ENCODE measurements at regions not wholly inside any gene's neighbourhood (a gene's known extent, or its start where the extent isn't known, plus 50 kb on each side); places are given as distances from the start of the nearest gene placed in this dataset.
"Not testable (repeated sequence)": the region's sequence is repeated elsewhere in the genome, so short reads cannot be mapped to it uniquely, and the experiment has no call there.

GRCh38 chr3:150273396-150273795, 134.7 kb upstream of the TSC22D2 start:
- no peak for DNase-seq (ENCODE audit: low read depth)
- no peak overlapping the region for H3K4me3 ChIP-seq (ENCODE audit: low read depth, low read length)

- H3K4me3 ChIP-seq (ENCODE audit: low read depth, low read length), result no peak overlapping the region
- no peak for DNase-seq (ENCODE audit: low read depth)
Measured at GRCh38 chr3:150271591-150271960, 136.5 kb upstream of the TSC22D2 start.

DNA sequence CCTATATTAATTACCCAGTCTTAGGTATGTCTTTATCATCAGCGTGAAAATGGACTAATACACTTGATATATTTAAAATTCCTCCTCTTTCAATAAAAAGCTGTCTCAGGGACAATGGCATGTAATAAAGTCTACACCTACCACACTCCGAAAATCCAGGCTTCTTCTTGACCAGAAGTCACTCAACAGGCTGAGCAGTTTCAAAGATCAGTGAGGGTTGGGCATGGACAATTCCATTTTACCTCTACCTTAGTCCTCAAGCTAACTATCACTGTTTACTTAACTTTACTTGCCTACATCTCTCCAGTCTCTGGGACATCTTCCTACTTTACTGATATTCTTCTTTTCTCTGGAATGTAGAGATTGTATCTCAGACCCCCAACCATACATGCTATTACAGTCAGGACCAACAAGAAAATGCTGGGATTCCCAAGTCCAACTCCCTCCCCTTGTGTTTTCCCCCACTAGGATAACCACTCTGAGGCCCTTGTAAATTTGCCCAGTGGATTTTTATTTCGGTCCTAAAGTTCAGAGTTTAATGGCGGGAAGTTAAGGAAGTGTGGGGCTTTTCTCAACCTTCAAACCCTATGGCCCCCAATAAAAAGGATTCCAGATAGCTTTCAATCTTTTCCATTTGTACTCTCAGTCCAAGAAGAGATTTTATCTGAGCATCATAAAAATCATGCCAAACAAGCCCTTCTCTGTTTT, 137.1 kb upstream of the TSC22D2 start:
- no peak for DNase-seq (ENCODE audit: low read depth)
- H3K4me3 ChIP-seq (ENCODE audit: low read depth, low read length), result no peak overlapping the region

DNA sequence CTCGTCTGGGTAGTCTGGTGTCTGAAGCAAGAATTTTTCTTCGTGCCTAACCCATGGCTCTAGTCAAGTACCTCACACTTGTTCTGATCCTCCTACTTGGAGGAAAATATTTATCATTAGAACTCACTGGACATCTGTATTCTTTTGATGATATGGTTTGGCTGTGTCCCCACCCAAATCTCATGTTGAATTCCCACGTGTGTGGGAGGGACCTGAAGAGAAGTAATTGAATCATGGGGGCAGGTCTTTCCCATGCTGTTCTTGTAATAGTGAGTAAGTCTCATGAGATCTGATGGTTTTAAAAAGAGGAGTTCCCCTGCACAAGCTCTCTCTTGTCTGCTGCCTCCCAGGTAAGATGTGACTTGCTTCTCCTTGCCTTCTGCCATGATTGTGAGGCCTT, 137.7 kb upstream of the TSC22D2 start:
- not testable (repeated sequence) for H3K4me3 ChIP-seq (ENCODE audit: low read depth, low read length); DNase-seq (ENCODE audit: low read depth)

GRCh38 chr3:150269526-150269925, 138.6 kb upstream of the TSC22D2 start:
- no peak overlapping the region for H3K4me3 ChIP-seq (ENCODE audit: low read depth, low read length)
- no peak for DNase-seq (ENCODE audit: low read depth)

- no peak for DNase-seq (ENCODE audit: low read depth)
Measured at GRCh38 chr3:150268426-150269391, 139.4 kb upstream of the TSC22D2 start.

GRCh38 chr3:150267288-150267687, 140.8 kb upstream of the TSC22D2 start:
- no peak for DNase-seq (ENCODE audit: low read depth)
- no peak overlapping the region for H3K4me3 ChIP-seq (ENCODE audit: low read depth, low read length)

More at GRCh38 chr3:150268426-150269391, 139.4 kb upstream of the TSC22D2 start:
- no peak overlapping the region for H3K4me3 ChIP-seq (ENCODE audit: low read depth, low read length)

GRCh38 chr3:150265305-150265704, 142.8 kb upstream of the TSC22D2 start:
- no peak overlapping the region for H3K4me3 ChIP-seq (ENCODE audit: low read depth, low read length)
- DNase-seq (ENCODE audit: low read depth), result no peak

DNA sequence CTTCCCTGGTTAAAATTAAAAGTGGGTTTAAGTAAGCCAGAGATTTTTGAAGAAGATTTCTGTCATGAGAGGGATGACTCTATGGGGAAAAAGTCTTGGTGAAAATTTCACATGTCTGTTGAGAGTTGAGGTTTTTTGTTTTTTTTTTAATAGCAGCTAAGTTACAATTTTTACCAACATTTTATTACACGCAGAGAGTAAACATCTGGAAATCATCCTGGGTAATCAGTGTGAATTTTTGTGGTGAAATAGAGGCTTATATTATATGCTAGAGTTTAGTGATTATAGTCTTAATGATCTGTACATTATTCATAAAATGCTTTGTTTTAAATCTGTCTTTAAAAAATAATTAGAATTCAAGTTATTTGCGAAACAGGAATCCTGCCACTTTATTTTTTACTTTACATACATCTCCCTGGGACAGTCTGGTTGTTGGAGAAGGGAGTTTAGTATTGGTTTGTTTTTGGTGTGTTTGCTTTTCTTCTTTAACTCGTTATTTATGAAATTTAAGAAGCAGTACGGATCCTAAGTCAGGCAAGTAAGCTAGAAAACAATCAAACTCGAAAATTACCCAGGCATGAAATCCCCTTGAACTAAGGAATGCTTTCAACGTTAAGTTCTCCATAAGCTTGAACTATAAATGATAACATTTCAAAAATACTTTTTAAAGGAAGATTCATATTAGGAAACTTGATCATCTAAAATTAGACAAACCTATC, 143.4 kb upstream of the TSC22D2 start:
- no peak overlapping the region for H3K4me3 ChIP-seq (ENCODE audit: low read depth, low read length)

GRCh38 chr3:150261958-150262357, 146.1 kb upstream of the TSC22D2 start:
- no peak for DNase-seq (ENCODE audit: low read depth)
- H3K4me3 ChIP-seq (ENCODE audit: low read depth, low read length), result no peak overlapping the region

More for the DNA sequence above, 143.4 kb upstream of the TSC22D2 start:
- DNase-seq (ENCODE audit: low read depth), result no peak

GRCh38 chr3:150261418-150261817, 146.7 kb upstream of the TSC22D2 start:
- H3K4me3 ChIP-seq (ENCODE audit: low read depth, low read length), result no peak overlapping the region
- DNase-seq (ENCODE audit: low read depth), result no peak

- no peak overlapping the region for H3K4me3 ChIP-seq (ENCODE audit: low read depth, low read length)
Measured at GRCh38 chr3:150260398-150260710, 147.7 kb upstream of the TSC22D2 start.

DNA sequence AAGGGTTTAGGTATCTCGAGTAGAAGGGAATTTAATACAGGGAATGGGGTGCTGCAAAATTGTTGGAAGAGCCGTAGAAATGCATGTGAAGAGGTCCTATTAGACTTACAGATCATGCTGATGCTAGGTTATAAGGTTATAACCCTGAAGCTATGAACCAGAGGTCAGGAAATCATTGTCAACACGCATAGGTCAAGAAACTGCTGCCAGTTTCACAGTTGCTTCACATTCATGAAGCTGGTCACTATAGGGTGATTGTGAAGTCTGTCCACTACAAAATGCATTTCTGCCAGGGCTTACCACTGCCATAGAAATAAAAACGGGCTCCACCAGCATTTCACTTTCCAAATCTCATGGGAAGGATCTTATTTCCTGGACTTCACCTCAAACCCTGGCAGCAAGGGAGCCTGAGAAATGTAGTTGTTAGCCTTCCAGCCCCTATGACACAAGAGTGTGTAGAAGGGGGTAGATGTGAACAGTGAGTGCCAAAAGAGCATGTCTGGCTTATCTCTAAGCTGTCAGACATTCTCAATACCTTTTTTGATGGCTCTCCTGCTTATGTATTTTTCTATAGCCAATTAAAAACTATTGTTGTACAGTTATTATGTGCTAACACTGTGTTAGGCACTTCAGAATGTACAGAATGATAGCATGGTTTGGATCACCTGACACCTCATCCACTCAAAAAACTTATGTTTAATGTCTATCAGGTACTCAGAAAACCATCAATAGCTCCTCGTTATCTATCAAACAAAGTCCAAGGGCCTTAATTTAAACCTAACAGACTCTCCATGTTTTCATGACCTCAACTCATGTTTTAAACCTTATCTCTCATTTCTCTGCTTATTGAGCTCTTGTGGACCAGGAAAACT, 148.3 kb upstream of the TSC22D2 start:
- H3K4me3 ChIP-seq (ENCODE audit: low read depth, low read length), result no peak overlapping the region
- DNase-seq (ENCODE audit: low read depth), result no peak

More at GRCh38 chr3:150260398-150260710, 147.7 kb upstream of the TSC22D2 start:
- DNase-seq (ENCODE audit: low read depth), result no peak

- H3K4me3 ChIP-seq (ENCODE audit: low read depth, low read length), result no peak overlapping the region
- DNase-seq (ENCODE audit: low read depth), result no peak
Measured at GRCh38 chr3:150256782-150257181, 151.3 kb upstream of the TSC22D2 start.

- H3K4me3 ChIP-seq (ENCODE audit: low read depth, low read length), result no peak overlapping the region
- DNase-seq (ENCODE audit: low read depth), result no peak
Measured at GRCh38 chr3:150256318-150256717, 151.8 kb upstream of the TSC22D2 start.

DNA sequence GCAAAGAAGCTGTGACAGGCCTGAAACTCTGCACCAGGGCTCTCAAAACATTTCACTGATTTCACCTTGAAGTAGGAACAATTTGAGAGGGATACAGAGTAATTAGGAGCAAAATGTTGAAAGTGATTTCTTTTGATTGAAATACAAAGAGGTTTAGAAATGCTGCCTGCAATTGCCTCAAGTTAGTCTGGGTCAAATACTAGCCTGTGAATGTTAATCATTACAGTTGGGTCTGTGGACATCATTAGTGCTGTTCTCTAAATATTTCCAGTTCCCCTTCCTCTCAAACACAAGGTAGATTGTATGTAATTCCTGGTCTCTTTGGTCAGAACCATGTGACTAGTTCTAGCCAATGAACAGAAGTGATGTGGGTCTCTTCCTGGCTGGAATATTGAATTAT, 152.3 kb upstream of the TSC22D2 start:
- no peak for DNase-seq (ENCODE audit: low read depth)
- no peak overlapping the region for H3K4me3 ChIP-seq (ENCODE audit: low read depth, low read length)

DNA sequence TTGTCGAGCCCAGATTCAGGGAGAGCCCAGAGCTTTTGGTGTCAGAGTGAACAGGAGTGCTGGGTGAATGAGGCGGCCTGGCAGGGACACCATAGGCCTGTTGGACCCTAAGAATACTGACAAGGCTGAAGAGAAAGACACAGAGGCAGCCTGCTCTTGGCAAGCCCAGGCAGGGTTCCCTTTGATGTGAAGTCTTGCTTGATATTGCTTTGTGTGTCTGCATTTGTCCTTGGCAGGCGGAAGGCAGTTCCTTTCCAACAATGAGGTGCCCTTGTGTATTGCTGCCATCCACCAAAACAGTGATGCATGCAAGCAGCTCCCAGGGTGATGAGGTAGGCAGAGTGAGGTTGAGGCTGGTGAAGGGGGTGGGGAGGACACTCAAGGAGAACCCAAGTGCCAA, 152.7 kb upstream of the TSC22D2 start:
- H3K4me3 ChIP-seq (ENCODE audit: low read depth, low read length), result no peak overlapping the region
- DNase-seq (ENCODE audit: low read depth), result no peak

DNA sequence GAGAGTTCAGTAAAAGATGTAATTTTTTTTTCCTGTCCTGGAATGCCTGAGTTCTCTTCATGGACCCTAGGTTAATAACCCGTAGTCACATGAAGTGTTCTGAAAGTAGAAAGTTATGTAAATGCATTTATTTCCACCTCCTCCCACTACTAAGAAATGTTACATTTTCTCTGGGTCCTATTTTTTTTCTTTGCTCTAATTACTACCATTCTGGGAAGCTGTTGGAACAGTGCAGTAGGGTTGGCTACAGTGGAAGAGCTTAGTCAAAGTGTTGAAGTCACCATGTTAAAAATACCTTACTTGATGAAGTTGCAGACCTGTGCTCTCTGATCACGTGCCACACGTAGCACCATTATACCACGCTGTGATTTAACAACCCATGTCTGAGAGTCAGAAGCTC, 153.8 kb upstream of the TSC22D2 start:
- DNase-seq (ENCODE audit: low read depth), result no peak
- H3K4me3 ChIP-seq (ENCODE audit: low read depth, low read length), result no peak overlapping the region

DNA sequence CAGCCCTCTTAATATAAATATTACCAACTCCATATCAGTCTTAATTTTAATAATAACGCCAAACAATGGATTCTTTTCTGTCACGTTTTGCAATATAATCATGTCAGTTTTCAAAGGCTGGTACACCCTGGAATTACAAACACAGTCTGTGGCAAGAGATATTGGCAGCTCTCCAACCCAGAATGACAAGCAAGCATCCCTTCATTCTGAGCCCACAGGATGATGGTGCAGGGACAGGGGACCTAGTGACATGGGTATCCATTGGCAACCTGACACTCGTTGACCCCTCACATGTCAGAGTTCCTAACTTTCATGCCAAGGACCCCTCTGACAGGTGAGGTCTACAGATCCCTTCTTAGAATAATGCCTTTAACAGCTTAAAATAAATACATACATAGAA, 154.5 kb upstream of the TSC22D2 start:
- H3K4me3 ChIP-seq (ENCODE audit: low read depth, low read length), result no peak overlapping the region
- no peak for DNase-seq (ENCODE audit: low read depth)
